Activated CD4-positive, alpha-beta T cell treated with anti-CD3 and anti-CD28 coated beads for 4 hours (primary cell): ENCODE measurements at regions not wholly inside any gene's neighbourhood (a gene's known extent, or its start where the extent isn't known, plus 50 kb on each side); places are given as distances from the start of the nearest gene placed in this dataset.

Experiments used
- DNase-seq, 2 donors: peaks; one replicate each; pipeline ENCODE4 v3.0.0-alpha.2; 2020

DNA sequence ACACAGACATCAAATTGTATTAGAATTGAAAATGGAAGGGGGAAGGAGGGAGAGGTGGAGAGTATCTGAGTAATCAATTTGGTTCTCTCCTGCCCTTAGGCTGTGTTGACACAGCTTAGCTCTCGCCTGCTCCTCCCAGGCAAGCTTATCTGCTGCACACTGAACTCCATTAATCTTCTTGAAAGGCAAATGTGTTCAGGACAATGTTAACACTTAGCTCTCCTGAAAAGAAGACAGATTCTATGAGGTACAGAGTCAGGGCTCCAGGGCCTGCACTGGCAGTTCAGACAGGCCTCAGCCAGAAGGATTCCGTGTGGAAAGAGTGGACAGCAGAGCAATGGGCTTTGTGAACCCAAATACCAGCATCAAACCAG lies 430.0 kb upstream of the TNP1 start:
- DNase-seq = no peak

GRCh38 chr2:217289177-217289906 lies 429.5 kb upstream of the TNP1 start:
- DNase-seq = no peak

GRCh38 chr2:217288472-217289063 lies 428.7 kb upstream of the TNP1 start:
- DNase-seq = no peak

- no peak for DNase-seq
These were observed 427.0 kb upstream of the TNP1 start for GRCh38 chr2:217286833-217287232.

GRCh38 chr2:217285926-217286325 lies 426.1 kb upstream of the TNP1 start:
- DNase-seq = no peak

- DNase-seq = no peak
These were observed 423.6 kb upstream of the TNP1 start for GRCh38 chr2:217283460-217283859.

- no peak for DNase-seq
These were observed 422.7 kb upstream of the TNP1 start for GRCh38 chr2:217282531-217282930.

GRCh38 chr2:217279556-217279955 lies 419.7 kb upstream of the TNP1 start:
- no peak for DNase-seq

- DNase-seq = no peak
These were observed 419.3 kb upstream of the TNP1 start for GRCh38 chr2:217279140-217279539.

DNA sequence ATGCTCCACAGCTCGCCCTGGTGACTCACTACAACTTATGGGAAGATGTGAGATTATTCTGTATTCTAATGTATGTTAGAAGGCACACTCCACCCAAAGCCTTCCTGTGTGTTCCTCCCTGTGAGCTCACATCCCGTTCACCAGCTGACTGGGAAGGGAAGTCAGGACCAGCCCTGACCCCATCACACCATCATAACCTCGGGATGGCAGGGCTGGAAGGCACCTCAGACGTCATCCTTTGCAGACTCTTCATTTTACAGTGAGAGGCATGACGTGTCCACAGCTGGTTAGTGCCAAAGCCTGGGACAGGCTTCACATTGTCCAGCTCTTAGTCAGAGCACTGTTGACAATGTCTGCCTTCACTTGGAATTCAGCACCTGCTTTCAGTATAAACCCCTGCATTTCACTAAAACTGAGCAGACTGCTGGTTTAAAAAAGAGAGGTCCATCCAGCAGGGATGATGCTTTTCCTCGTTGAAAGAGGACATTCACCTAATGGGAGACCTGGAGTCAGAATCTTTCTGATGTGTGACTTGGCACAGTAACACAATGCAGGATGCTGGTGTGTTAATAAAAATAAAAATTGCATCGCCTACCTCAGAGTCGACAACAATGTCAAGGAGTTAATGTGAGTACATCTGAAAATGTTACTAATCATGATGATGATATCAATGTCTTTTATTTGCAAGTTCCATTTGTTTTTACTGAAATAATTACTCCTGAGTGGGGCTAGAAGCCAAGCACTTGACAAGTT lies 418.0 kb upstream of the TNP1 start:
- DNase-seq = no peak

DNA sequence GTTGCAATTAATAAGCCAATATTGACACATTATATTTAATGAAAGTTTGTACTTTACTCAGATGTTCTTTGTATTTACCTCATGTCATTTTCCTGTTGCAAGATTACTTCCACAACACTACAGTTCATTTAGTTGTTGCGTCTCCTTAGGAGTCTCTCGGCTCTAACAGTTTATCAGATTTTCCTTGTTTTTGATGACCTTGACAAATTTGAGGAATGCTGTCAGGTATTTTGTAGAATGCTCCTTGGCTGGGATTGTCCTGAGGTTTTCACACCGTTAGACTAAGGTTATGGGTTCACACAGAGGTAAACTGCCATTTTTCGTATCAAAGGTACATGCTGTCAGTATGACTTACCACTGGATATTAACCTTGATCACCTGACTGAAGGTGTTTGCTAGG lies 416.6 kb upstream of the TNP1 start:
- DNase-seq = no peak

DNA sequence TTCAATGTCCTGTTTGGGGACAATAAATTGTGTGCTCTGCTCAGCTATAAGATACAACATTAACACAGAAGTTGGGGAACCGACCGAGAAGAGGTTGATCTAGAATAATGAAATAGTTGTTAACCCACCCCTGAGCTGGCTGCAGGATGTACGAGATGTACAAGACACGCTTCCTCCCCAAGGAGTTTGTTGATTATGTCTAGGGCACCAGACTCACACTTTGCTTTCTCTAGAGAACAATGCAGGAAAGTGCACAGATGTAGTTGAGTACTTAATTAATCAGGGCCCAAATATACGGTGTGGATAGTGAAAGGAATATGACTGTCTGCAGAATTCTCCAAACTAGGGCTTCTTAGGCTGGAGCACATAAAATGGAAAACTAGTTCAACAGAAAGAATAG lies 415.2 kb upstream of the TNP1 start:
- no peak for DNase-seq

DNA sequence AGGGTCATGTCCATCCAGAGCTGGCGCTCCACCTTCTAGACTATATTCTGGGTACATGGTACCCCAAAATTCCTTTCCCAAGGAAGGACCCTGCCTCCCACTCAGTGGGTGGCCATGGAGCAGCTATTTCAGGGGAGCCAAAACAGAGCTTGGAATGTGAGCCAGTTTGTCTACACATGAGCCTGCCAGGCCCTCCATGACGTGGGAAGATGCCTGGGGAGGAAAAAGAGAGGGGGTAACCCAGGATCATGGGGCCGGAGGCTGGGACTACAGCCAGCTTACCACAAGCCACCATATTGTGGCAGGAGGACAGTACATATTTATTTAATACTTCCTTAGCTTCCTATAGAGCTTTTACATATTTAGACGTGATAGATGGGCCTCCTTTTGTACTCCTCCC lies 414.7 kb upstream of the TNP1 start:
- no peak for DNase-seq

GRCh38 chr2:217273851-217274250 lies 414.0 kb upstream of the TNP1 start:
- DNase-seq = no peak

GRCh38 chr2:217273162-217273561 lies 413.3 kb upstream of the TNP1 start:
- no peak for DNase-seq

GRCh38 chr2:217271813-217272212 lies 411.9 kb upstream of the TNP1 start:
- no peak for DNase-seq

- no peak for DNase-seq
These were observed 410.7 kb upstream of the TNP1 start for GRCh38 chr2:217270485-217271121.

GRCh38 chr2:217269701-217270484 lies 410.0 kb upstream of the TNP1 start:
- no peak for DNase-seq

GRCh38 chr2:217268978-217269377 lies 409.1 kb upstream of the TNP1 start:
- no peak for DNase-seq

DNA sequence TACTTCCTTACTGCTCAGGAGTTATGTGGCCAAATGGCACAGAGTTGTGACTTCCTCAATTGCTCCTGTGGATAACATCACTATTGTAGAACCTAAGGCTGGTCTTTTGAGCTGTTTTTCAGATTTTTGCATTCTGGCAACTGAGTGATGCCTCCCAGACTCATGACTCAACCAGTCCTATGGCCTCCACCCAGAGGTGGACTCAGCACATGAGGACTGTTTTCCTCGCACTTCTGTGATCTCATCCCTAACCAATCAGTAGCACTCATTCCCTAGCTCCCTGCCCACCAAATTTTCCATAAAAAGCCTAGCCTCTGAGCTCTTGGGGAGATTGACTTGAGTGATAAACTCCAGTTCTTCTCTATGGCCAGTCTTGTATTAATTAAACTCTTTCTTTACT lies 407.9 kb upstream of the TNP1 start:
- DNase-seq = no peak

- DNase-seq = no peak
These were observed 403.9 kb upstream of the TNP1 start for GRCh38 chr2:217263756-217264155.

DNA sequence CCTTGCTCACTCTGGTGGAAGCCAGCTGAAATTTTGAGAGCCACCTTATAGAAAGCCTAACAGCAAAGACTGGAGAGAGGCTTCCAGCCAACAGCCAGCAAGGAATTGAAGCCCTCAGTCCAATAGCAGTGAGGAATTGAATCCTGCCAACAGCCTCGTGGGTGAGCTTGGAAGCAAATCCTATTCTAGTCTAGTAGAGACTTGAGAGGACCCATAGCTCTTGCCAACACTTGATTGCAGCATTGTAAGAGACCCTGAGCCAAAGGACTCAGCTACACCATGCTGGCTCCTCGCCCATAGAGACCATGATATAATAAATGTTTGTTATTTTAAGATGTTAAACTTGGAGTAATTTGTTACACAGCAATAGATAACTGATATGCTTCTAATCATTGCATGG lies 403.0 kb upstream of the TNP1 start:
- no peak for DNase-seq

DNA sequence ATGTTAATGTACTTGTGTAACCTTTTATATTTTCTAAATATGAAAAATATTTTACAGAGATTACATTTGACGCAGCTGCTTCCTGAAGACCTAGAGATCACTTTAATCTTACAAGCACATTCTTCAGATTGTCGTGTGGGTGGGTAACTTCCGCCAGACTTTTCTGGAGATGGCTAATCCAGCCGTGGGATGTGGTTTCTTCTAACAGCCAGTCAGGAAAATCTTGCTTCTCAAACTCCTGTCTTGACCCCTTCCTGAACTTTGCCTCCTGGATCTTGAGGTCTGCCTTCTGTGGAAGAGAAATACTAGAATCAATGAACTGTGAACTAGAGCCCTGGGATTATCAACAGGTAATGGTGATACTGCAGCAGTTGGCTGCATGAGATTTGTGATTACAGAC lies 401.6 kb upstream of the TNP1 start:
- DNase-seq = no peak
